Neural progenitor cell (in vitro differentiated cells): ENCODE measurements at regions not wholly inside any gene's neighbourhood (a gene's known extent, or its start where the extent isn't known, plus 50 kb on each side); places are given as distances from the start of the nearest gene placed in this dataset.

Experiments used
- DNase-seq: peaks from one replicate; pipeline ENCODE4 v3.0.0-alpha.2; 2016; ENCODE audit warnings: low spot score
- H2AFZ ChIP-seq: fragments of 200-600 bp; sonication (generic); replicated peaks from 2 replicates; pipeline ENCODE4 v1.6.1; 2016; ENCODE audit warnings: antibody characterized with exemption
- H3F3A ChIP-seq: fragments of 200-600 bp; sonication (generic); 2 replicates; pipeline ENCODE4 v1.6.1; 2016; ENCODE audit warnings: antibody characterized with exemption, low read depth
- H3K27ac ChIP-seq: fragments of 200-600 bp; sonication (generic); 2 replicates; pipeline ENCODE4 v1.5.1; 2016; ENCODE audit warnings: mild to moderate bottlenecking
- H3K27me3 ChIP-seq: fragments of 200-600 bp; sonication (generic); 2 replicates; pipeline ENCODE4 v1.6.1; 2016; ENCODE audit warnings: mild to moderate bottlenecking, moderate library complexity
- H3K36me3 ChIP-seq: fragments of 200-600 bp; sonication (generic); 2 replicates; pipeline ENCODE4 v1.5.1; 2016
- H3K4me1 ChIP-seq: fragments of 200-600 bp; sonication (generic); 2 replicates; pipeline ENCODE4 v1.6.1; 2016; ENCODE audit warnings: mixed run types
- H3K4me2 ChIP-seq: fragments of 200-600 bp; sonication (generic); 2 replicates; pipeline ENCODE4 v1.6.1; 2016
- H3K4me3 ChIP-seq: fragments of 200-600 bp; sonication (generic); 2 replicates; pipeline ENCODE4 v1.5.1; 2016
- H3K79me2 ChIP-seq: fragments of 200-600 bp; sonication (generic); 2 replicates; pipeline ENCODE4 v1.6.1; 2016; ENCODE audit warnings: low read depth
- H3K9ac ChIP-seq: fragments of 200-600 bp; sonication (generic); 2 replicates; pipeline ENCODE4 v1.6.1; 2016
- H3K9me3 ChIP-seq: fragments of 200-600 bp; sonication (generic); 2 replicates; pipeline ENCODE4 v1.5.1; 2016; ENCODE audit warnings: low read depth
- H4K20me1 ChIP-seq: fragments of 200-600 bp; sonication (generic); 2 replicates; pipeline ENCODE4 v1.6.1; 2016; ENCODE audit warnings: low read depth
- H3K27ac Mint-ChIP-seq: 3 replicates; pipeline ENCODE4 v1.8.0; 2021; ENCODE audit warnings: mixed read lengths
- H3K27me3 Mint-ChIP-seq: 2 replicates; pipeline ENCODE4 v1.8.0; 2022; ENCODE audit warnings: low read depth, mild to moderate bottlenecking, inconsistent platforms, moderate library complexity, mixed read lengths; ENCODE audit not compliant: insufficient read depth
- H3K36me3 Mint-ChIP-seq: 3 replicates; pipeline ENCODE4 v1.8.0; 2021; ENCODE audit warnings: mixed read lengths
- H3K4me1 Mint-ChIP-seq: 3 replicates; pipeline ENCODE4 v1.8.0; 2021; ENCODE audit warnings: mixed read lengths
- H3K4me3 Mint-ChIP-seq: 3 replicates; pipeline ENCODE4 v1.8.0; 2021; ENCODE audit warnings: mild to moderate bottlenecking, moderate library complexity, mixed read lengths
- H3K9me3 Mint-ChIP-seq: 3 replicates; pipeline ENCODE4 v1.8.0; 2020; ENCODE audit warnings: mixed read lengths
- CTCF ChIP-seq: fragments of 200-600 bp; sonication (generic); IDR thresholded peaks from 2 replicates; pipeline ENCODE4 v1.5.1; 2017; ENCODE audit warnings: antibody characterized with exemption, mild to moderate bottlenecking
- EZH2 ChIP-seq: fragments of 200-600 bp; sonication (generic); IDR thresholded peaks from 2 replicates; pipeline ENCODE4 v1.6.1; 2017; ENCODE audit warnings: antibody characterized with exemption, mild to moderate bottlenecking, moderate library complexity
- EZH2phosphoT487 ChIP-seq: fragments of 200-600 bp; sonication (generic); IDR thresholded peaks from 2 replicates; pipeline ENCODE4 v1.6.1; 2017; ENCODE audit warnings: antibody characterized with exemption

- no peaks in the 10 kb centered on the region for H3K27me3 ChIP-seq
- peaks cover 14% of the 10 kb centered on the region for H3K9me3 Mint-ChIP-seq
- DNase-seq = no peak
Observed at GRCh38 chr22:47300698-47301405, 538.4 kb downstream of the TBC1D22A start.

GRCh38 chr22:47299863-47300697 is 537.6 kb downstream of the TBC1D22A start:
- Histone ChIP-seq H3K9ac (no peak overlapping the region), H3K4me1 (no peaks in the 10 kb centered on the region), H3K4me3 (no peak overlapping the region), H3F3A (no peaks in the 10 kb centered on the region), H3K27me3 (no peaks in the 10 kb centered on the region), H3K27ac (no peak overlapping the region), H3K79me2 (no peaks in the 10 kb centered on the region), H3K4me2 (no peak overlapping the region), H3K36me3 (no peaks in the 10 kb centered on the region), H3K9me3 (no peaks in the 10 kb centered on the region), H2AFZ (no peak overlapping the region), H4K20me1 (no peaks in the 10 kb centered on the region)
- TF ChIP-seq EZH2 (no peak), EZH2phosphoT487 (no peak), CTCF (no peak)
- DNase-seq = no peak
- peak overlapping the region; percentile 72 for H3K27ac Mint-ChIP-seq
- H3K4me3 Mint-ChIP-seq = no peak overlapping the region
- no peaks in the 10 kb centered on the region for H3K4me1 Mint-ChIP-seq
- peaks cover 12% of the 10 kb centered on the region for H3K27me3 Mint-ChIP-seq
- H3K36me3 Mint-ChIP-seq = no peaks in the 10 kb centered on the region
- peaks cover 15% of the 10 kb centered on the region for H3K9me3 Mint-ChIP-seq

More at GRCh38 chr22:47300698-47301405, 538.4 kb downstream of the TBC1D22A start:
- Histone ChIP-seq H3K4me3 (no peak overlapping the region), H3K4me1 (no peaks in the 10 kb centered on the region), H3K27ac (no peak overlapping the region), H3K4me2 (no peak overlapping the region), H2AFZ (no peak overlapping the region), H3K79me2 (no peaks in the 10 kb centered on the region), H3F3A (no peaks in the 10 kb centered on the region), H4K20me1 (no peaks in the 10 kb centered on the region), H3K9me3 (peaks cover 5% of the 10 kb centered on the region), H3K9ac (no peak overlapping the region), H3K36me3 (no peaks in the 10 kb centered on the region)
- Mint-ChIP-seq H3K27ac (no peak overlapping the region), H3K4me3 (no peak overlapping the region), H3K36me3 (no peaks in the 10 kb centered on the region), H3K4me1 (no peaks in the 10 kb centered on the region), H3K27me3 (peaks cover 9% of the 10 kb centered on the region)
- TF ChIP-seq EZH2 = no peak
- no peak for TF ChIP-seq CTCF
- TF ChIP-seq EZH2phosphoT487 = no peak

GRCh38 chr22:47299211-47299862 is 536.9 kb downstream of the TBC1D22A start:
- Histone ChIP-seq H3K27ac (no peak overlapping the region), H3K4me3 (no peak overlapping the region), H4K20me1 (no peaks in the 10 kb centered on the region), H3K36me3 (no peaks in the 10 kb centered on the region), H3K4me1 (no peaks in the 10 kb centered on the region), H3K79me2 (no peaks in the 10 kb centered on the region), H3K27me3 (no peaks in the 10 kb centered on the region), H3K9ac (no peak overlapping the region), H2AFZ (no peak overlapping the region), H3F3A (no peaks in the 10 kb centered on the region), H3K4me2 (no peak overlapping the region), H3K9me3 (no peaks in the 10 kb centered on the region)
- no peaks in the 10 kb centered on the region for H3K4me1 Mint-ChIP-seq
- H3K27me3 Mint-ChIP-seq = peaks cover 12% of the 10 kb centered on the region
- peaks cover 22% of the 10 kb centered on the region for H3K9me3 Mint-ChIP-seq
- DNase-seq = no peak
- no peak overlapping the region for H3K27ac Mint-ChIP-seq
- TF ChIP-seq EZH2 (no peak), EZH2phosphoT487 (no peak), CTCF (no peak)
- no peaks in the 10 kb centered on the region for H3K36me3 Mint-ChIP-seq
- no peak overlapping the region for H3K4me3 Mint-ChIP-seq
